HFF-Myc (cell line): ENCODE measurements at regions not wholly inside any gene's neighbourhood (a gene's known extent, or its start where the extent isn't known, plus 50 kb on each side); places are given as distances from the start of the nearest gene placed in this dataset.
"Not testable (repeated sequence)": the region's sequence is repeated elsewhere in the genome, so short reads cannot be mapped to it uniquely, and the experiment has no call there.

Experiments used
- DNase-seq: peaks from one replicate; pipeline ENCODE4 v3.0.0-alpha.2; 2011; ENCODE audit warnings: low read depth; ENCODE audit errors: extremely low read depth
- H3K4me3 ChIP-seq: replicated peaks from 2 replicates; pipeline ENCODE4 v1.5.1; 2011; ENCODE audit warnings: low read depth, mild to moderate bottlenecking, control low read depth, low read length
- TF ChIP-seq, protein P1 (sequence below): IDR thresholded peaks from 2 replicates; pipeline ENCODE4 v1.5.1; 2012; ENCODE audit warnings: mild to moderate bottlenecking, low read depth, low read length, control low read depth; ENCODE audit errors: missing control alignments

DNA sequence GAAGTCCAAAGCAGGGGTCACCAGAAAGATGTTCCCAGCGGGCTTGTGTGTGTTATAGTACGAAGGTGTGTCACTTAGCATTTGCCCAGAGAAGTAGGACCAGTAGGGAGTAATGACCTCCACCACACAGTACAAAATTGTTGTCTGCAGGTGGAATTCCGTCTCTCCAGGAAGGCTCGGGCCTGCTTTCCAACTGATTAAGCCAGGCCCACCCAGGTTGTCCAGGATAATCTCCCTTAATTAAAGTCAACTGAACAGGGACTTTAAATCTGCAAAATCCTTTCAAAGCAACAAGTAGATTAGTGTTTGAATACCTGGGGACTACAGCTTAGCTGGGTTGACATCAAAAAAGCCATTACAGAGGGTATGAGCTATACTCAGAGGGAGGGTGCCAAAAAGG, 131.3 kb downstream of the BACH1 start:
- no peak for DNase-seq
- TF ChIP-seq, protein P1, sequence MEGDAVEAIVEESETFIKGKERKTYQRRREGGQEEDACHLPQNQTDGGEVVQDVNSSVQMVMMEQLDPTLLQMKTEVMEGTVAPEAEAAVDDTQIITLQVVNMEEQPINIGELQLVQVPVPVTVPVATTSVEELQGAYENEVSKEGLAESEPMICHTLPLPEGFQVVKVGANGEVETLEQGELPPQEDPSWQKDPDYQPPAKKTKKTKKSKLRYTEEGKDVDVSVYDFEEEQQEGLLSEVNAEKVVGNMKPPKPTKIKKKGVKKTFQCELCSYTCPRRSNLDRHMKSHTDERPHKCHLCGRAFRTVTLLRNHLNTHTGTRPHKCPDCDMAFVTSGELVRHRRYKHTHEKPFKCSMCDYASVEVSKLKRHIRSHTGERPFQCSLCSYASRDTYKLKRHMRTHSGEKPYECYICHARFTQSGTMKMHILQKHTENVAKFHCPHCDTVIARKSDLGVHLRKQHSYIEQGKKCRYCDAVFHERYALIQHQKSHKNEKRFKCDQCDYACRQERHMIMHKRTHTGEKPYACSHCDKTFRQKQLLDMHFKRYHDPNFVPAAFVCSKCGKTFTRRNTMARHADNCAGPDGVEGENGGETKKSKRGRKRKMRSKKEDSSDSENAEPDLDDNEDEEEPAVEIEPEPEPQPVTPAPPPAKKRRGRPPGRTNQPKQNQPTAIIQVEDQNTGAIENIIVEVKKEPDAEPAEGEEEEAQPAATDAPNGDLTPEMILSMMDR, result no peak
- no peak overlapping the region for H3K4me3 ChIP-seq

DNA sequence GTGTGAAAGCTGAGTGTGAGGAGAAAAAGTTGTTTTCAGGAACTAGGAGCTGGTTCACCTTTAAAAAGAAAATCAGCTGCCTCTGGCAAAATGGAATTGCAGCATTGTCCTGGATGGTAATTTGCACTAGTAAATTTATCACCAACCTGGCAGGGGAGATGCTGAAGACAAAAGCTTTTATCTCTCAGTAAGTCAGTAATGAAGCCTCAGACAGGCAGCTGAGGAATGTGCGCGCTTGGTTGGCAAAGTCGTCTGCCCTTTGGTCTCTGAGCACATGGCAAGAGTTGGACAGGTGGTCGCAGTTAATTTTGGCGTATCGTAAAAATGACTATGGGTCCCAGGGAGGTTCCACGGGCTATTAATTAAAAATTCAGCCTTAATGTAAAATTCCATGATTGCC, 131.9 kb downstream of the BACH1 start:
- no peak overlapping the region for H3K4me3 ChIP-seq
- no peak for DNase-seq
- TF ChIP-seq, protein P1, result no peak

DNA sequence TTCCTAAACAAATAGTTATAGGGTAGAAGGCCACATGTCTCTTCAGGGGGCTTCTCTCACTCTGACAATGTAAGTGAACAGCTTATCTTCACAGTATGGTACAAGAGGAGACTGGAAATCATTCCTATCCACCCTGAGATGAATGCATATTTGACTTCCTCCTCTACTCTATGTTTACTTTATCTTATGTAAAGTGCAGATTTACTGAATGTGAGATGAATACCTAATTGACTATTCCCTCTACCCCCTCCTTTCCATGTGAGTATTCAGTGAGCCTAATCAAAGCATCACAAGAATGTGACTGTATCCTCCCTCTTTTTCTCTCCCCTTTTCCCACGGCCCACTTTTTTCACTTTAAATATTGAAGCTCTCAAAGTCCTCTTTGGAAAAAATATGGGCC, 132.5 kb downstream of the BACH1 start:
- TF ChIP-seq, protein P1, result no peak
- no peak overlapping the region for H3K4me3 ChIP-seq
- no peak for DNase-seq

DNA sequence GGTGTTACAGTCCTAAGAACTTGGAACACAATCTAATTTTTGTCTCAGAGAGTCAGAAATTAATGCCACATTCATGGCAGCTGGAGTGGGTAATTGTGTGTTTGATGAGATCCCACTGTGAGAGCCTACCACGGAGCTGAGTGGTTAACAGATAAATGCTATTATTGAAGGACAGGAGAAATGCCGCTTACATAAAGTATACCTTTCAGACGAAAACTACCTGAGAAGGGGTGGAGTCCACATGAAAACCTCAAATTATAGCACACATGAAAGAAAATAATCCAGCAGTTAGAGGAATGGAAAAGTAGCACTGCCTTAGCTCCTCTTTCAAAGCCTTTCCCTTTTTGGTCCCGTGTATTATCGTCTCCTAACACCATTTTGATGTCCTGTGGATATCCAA, 133.0 kb downstream of the BACH1 start:
- TF ChIP-seq, protein P1, result no peak
- no peak overlapping the region for H3K4me3 ChIP-seq
- DNase-seq, result no peak

DNA sequence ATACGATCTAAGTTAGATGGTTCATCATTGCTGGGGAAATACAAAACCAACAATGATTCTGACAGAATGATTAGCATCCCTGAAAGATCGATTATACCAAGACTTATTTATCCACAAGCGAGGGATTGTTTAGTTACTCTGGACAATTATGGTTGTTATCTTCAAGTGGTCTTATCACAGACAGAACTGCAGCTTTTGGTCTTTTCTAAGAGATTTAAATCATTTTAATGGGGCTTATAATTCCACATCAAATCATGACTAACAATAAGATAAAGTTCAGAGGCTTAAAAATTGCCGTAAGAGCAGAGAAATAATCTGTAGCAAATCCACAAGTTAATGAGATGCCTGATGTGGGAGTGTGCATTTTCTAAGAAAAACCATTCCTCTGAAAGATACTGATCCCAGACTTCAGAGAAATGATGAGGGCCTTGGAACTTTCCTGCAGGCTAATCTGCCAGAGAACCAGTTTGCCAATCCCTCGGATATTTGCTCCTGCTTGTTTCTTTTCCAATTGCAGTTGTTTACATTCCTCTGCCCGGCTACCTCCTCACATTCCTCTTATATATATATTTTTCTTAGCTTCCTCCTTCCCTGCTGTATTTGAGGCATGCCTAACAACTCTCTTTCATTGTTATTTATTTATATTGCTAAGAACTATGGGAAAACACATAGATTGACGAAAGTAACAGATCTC, 134.8 kb downstream of the BACH1 start:
- DNase-seq, result no peak
- no peak overlapping the region for H3K4me3 ChIP-seq
- TF ChIP-seq, protein P1, result no peak

DNA sequence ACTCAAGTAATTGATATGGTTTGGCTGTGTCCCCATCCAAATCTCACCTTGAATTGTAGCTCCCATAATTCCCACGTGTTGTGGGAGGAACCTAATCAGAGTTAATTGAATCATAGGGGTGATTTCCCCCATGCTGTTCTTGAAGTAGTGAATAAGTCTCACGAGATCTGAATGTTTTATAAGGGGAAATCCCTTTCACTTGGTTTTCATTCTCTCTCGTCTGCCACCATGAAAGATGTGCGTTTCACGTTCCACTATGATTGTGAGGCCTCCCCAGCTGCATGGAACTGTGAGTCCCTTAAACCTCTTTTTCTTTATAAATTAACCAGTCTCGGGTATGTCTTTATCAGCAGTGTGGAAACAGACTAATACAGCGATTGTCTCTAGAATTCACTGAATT, 135.4 kb downstream of the BACH1 start:
- no peak for DNase-seq
- no peak overlapping the region for H3K4me3 ChIP-seq
- TF ChIP-seq, protein P1, result no peak

DNA sequence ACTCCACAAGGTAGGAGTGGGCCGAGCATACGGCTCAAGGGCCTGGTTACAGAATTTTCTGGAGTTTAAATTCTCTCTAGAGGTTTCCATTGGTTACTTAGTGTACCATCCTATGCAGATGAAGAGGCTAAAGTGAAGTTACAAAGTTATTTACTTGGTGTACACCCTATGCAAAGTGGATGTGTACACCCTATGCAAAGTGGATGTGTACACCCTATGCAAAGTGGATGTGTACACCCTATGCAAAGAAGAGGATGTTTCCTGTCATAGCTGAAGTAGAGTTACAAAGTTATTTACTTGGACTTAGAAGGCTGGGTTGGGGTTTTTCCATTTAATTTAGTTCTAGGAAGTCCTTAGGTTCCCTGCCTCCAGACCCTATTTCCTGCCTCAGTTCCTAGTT, 136.3 kb downstream of the BACH1 start:
- H3K4me3 ChIP-seq, DNase-seq: not testable (repeated sequence)
